PC-9 (cell line): ENCODE measurements at regions not wholly inside any gene's neighbourhood (a gene's known extent, or its start where the extent isn't known, plus 50 kb on each side); places are given as distances from the start of the nearest gene placed in this dataset.

Source experiments
- BruUV-seq: library from RNA; stranded (reverse); fragments of 400-500 nt; replicated peaks from 2 replicates; lab custom pipeline; 2021; lab: Mats Ljungman, UMichigan
- CTCF ChIA-PET: fragments of 300-600 bp; sonication (Branson Sonifier 250); formaldehyde crosslinking; loops from one replicate; lab custom pipeline; 2022; ENCODE audit warnings: antibody characterized with exemption; lab: Charles Lee
- POLR2A ChIA-PET: fragments of 300-600 bp; sonication (Branson Sonifier 250); formaldehyde crosslinking; loops from one replicate; lab custom pipeline; 2022; ENCODE audit warnings: antibody characterized with exemption; ENCODE audit not compliant: unreplicated experiment; lab: Charles Lee
- DNase-seq, 2 experiments: peaks; one replicate each; pipeline versions ENCODE4 v3.0.0 to v3.0.0-alpha.2; 2015 to 2022; ENCODE audit warnings: mixed read lengths in 1 of 2
- H2AFZ ChIP-seq: fragments of 200-600 bp; sonication (generic); 2 replicates; pipeline ENCODE4 v1.8.1; 2017; ENCODE audit warnings: antibody characterized with exemption
- H3F3A ChIP-seq: fragments of 200-600 bp; sonication (generic); 2 replicates; pipeline ENCODE4 v1.8.1; 2017; ENCODE audit warnings: antibody characterized with exemption, mild to moderate bottlenecking, low read depth; ENCODE audit not compliant: insufficient read depth
- H3K27ac ChIP-seq: fragments of 200-600 bp; sonication (generic); 2 replicates; pipeline ENCODE4 v1.6.1; 2016; ENCODE audit warnings: mixed run types
- H3K27me3 ChIP-seq: fragments of 200-600 bp; sonication (generic); 2 replicates; pipeline ENCODE4 v1.6.1; 2016; ENCODE audit warnings: low read depth, mixed run types; ENCODE audit not compliant: insufficient read depth
- H3K36me3 ChIP-seq: fragments of 200-600 bp; sonication (generic); 2 replicates; pipeline ENCODE4 v1.6.1; 2016; ENCODE audit warnings: low read depth, mixed run types
- H3K4me1 ChIP-seq: fragments of 200-600 bp; sonication (generic); replicated peaks from 2 replicates; pipeline ENCODE4 v1.6.1; 2016; ENCODE audit warnings: mixed run types; ENCODE audit not compliant: insufficient read depth
- H3K4me2 ChIP-seq: fragments of 200-600 bp; sonication (generic); 2 replicates; pipeline ENCODE4 v1.6.1; 2017; ENCODE audit warnings: mixed run types
- H3K4me3 ChIP-seq: fragments of 200-600 bp; sonication (generic); 2 replicates; pipeline ENCODE4 v1.6.1; 2016; ENCODE audit warnings: mixed run types
- H3K79me2 ChIP-seq: fragments of 200-600 bp; sonication (generic); 2 replicates; pipeline ENCODE4 v1.6.1; 2017; ENCODE audit warnings: low read depth, mixed run types
- H3K9me2 ChIP-seq: fragments of 200-600 bp; sonication (generic); 2 replicates; pipeline ENCODE4 v1.8.1; 2017; ENCODE audit warnings: mild to moderate bottlenecking; ENCODE audit not compliant: insufficient read depth
- H3K9me3 ChIP-seq: fragments of 200-600 bp; sonication (generic); 2 replicates; pipeline ENCODE4 v1.8.1; 2016; ENCODE audit warnings: low read depth; ENCODE audit not compliant: insufficient read depth
- H4K20me1 ChIP-seq: fragments of 200-600 bp; sonication (generic); 2 replicates; pipeline ENCODE4 v1.8.1; 2017; ENCODE audit not compliant: insufficient read depth
- EZH2 ChIP-seq: fragments of 200-600 bp; sonication (generic); IDR thresholded peaks from 2 replicates; pipeline ENCODE4 v1.8.0; 2017; ENCODE audit warnings: antibody characterized with exemption, low read depth
- intact Hi-C: fragments of 100-400 bp; cut with micrococcal nuclease; formaldehyde crosslinking; loops from one replicate; pipeline ENCODE4 v1.10.0; 2022; ENCODE audit not compliant: unreplicated experiment
- TF ChIP-seq, protein P1 (sequence below): fragments of 200-600 bp; sonication (generic); conservative IDR thresholded peaks from 2 replicates; pipeline ENCODE4 v1.6.1; 2017; ENCODE audit warnings: mixed run types, antibody characterized with exemption, mild to moderate bottlenecking, moderate library complexity

DNA sequence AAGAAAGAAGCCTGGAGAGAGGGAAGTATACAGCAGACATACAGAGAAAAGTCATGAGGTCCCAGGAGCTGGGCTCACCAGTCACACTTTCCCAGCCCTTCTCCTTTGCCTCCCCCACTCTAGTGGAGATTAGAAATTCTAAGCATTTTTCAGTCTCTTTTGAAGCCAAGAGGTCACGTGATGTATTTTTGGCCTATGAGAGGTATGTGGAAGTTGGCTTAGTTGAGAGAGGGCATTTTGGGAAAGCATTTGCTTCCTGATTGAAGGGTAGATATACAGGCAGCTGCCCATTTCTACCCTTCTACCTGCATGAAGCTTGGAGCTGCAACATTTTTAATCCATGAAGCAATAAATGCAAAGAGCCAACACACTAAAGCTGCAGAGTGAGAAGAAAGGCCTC lies 106.0 kb upstream of the TNFAIP3 start:
- no peak overlapping the region for H3K4me2 ChIP-seq
- H3K9me2 ChIP-seq: no peaks in the 10 kb centered on the region
- no peaks in the 10 kb centered on the region for H4K20me1 ChIP-seq
- no peak overlapping the region for H3K27ac ChIP-seq
- DNase-seq: no peak
- BruUV-seq: no TSS peak
- intact Hi-C loops: loop anchor here (5.0 kb wide), 1 partner anchor 51 kb away; no protein-coding TSS in a partner anchor
- no peak overlapping the region for H2AFZ ChIP-seq
- peaks cover 3% of the 10 kb centered on the region; the same call in 1 of the 2 replicates for H3K9me3 ChIP-seq
- H3K36me3 ChIP-seq: no peaks in the 10 kb centered on the region
- ChIA-PET POLR2A (interaction anchor here (0.6 kb wide), 1 partner anchor 1471 kb away, joined by 4 read pairs; the partner anchor contains the start of gene BCLAF1), CTCF (no interaction called here)
- H3F3A ChIP-seq: peaks cover 30% of the 10 kb centered on the region
- H3K4me1 ChIP-seq: peaks cover 41% of the 10 kb centered on the region
- H3K4me3 ChIP-seq: no peak overlapping the region
- H3K27me3 ChIP-seq: no peaks in the 10 kb centered on the region
- no peaks in the 10 kb centered on the region for H3K79me2 ChIP-seq
- no peak for TF ChIP-seq EZH2
- TF ChIP-seq, protein P1, sequence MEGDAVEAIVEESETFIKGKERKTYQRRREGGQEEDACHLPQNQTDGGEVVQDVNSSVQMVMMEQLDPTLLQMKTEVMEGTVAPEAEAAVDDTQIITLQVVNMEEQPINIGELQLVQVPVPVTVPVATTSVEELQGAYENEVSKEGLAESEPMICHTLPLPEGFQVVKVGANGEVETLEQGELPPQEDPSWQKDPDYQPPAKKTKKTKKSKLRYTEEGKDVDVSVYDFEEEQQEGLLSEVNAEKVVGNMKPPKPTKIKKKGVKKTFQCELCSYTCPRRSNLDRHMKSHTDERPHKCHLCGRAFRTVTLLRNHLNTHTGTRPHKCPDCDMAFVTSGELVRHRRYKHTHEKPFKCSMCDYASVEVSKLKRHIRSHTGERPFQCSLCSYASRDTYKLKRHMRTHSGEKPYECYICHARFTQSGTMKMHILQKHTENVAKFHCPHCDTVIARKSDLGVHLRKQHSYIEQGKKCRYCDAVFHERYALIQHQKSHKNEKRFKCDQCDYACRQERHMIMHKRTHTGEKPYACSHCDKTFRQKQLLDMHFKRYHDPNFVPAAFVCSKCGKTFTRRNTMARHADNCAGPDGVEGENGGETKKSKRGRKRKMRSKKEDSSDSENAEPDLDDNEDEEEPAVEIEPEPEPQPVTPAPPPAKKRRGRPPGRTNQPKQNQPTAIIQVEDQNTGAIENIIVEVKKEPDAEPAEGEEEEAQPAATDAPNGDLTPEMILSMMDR: no peak

DNA sequence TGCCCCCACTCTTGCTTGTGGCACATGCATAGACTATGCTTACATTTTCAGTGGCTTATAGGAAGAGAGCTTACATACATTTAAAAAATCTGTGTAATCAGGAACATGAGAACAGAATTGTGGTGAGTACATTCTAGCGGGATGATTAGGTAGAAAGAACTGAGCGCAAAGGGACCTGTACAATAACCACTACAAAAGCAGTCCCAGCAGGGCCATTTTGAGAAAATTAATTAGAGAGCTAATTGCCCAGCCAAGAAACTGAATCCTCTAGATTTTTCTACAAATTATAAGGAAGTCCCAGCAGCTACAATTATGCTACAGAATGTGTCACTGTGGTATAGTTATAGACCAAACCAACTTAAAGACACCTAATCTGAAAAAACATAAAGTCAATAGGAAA lies 105.6 kb upstream of the TNFAIP3 start:
- no peak overlapping the region for H3K27ac ChIP-seq
- no peak overlapping the region for H2AFZ ChIP-seq
- H3K79me2 ChIP-seq: no peaks in the 10 kb centered on the region
- CTCF ChIA-PET: no interaction called here
- intact Hi-C loops: loop anchor here (5.0 kb wide), 1 partner anchor 51 kb away; no protein-coding TSS in a partner anchor
- peaks cover 3% of the 10 kb centered on the region; the same call in 1 of the 2 replicates for H3K9me3 ChIP-seq
- H3F3A ChIP-seq: peaks cover 30% of the 10 kb centered on the region
- no peaks in the 10 kb centered on the region for H3K27me3 ChIP-seq
- H3K4me3 ChIP-seq: no peak overlapping the region
- no peaks in the 10 kb centered on the region for H3K36me3 ChIP-seq
- no peaks in the 10 kb centered on the region for H3K9me2 ChIP-seq
- BruUV-seq: no TSS peak
- H4K20me1 ChIP-seq: no peaks in the 10 kb centered on the region
- TF ChIP-seq, protein P1: no peak
- peaks cover 44% of the 10 kb centered on the region for H3K4me1 ChIP-seq
- no peak overlapping the region for H3K4me2 ChIP-seq
- no peak for DNase-seq
- POLR2A ChIA-PET: interaction anchor here (0.6 kb wide), 1 partner anchor 1472 kb away, joined by 4 read pairs; the partner anchor contains the start of gene BCLAF1

DNA sequence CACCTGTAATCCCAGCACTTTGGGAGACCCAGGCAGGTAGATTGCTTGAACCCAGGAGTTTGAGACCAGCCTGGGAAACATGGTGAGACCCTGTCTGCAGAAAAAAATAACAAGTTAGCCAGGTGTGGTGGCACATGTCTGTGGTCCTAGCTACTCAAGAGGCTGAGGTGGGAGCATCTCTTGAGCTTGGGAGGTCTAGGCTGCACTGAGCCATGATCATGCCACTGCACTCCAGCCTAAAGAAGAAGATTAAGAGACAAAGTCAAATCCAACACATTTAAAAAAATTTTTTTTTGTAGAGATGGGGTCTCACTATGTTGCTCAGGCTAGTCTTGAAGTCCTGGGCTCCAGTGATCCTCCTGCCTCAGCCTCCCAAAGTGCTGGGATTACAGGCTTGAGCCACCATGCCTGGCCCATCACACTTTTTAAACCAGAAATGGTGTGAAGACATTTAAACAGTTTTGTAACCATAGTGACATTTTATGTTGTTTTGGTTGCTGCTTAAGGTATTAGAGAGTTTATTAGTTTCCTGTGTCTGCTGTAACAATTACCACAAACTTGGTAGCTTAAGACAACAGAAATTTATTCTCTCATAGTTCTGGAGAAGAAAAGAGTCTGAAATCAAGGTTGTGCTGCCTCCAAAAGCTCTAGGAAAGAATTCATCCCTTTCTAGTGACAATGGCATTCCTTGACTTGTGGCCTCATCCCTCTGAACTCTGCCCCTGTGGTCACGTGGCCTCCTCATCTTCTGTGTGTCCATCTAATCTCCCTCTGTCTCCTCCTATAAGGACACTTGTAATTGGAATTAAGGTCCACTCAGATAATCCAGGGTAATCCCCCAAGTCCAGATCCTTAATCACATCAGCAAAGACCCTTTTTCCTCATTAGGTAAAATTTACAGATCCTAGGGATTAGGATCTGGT lies 104.6 kb upstream of the TNFAIP3 start:
- Histone ChIP-seq H3K27me3 (no peaks in the 10 kb centered on the region), H3F3A (peaks cover 30% of the 10 kb centered on the region), H4K20me1 (no peaks in the 10 kb centered on the region), H3K4me1 (peaks cover 46% of the 10 kb centered on the region), H3K79me2 (no peaks in the 10 kb centered on the region), H3K9me3 (peaks cover 3% of the 10 kb centered on the region), H3K4me3 (no peak overlapping the region), H2AFZ (no peak overlapping the region), H3K9me2 (no peaks in the 10 kb centered on the region), H3K36me3 (no peaks in the 10 kb centered on the region), H3K4me2 (no peak overlapping the region), H3K27ac (peak overlapping the region; percentile 92; the same call in 1 of the 2 replicates)
- CTCF ChIA-PET: interaction anchor here (0.6 kb wide), 1 partner anchor 104 kb away, joined by 3 read pairs; no protein-coding TSS in a partner anchor
- no peak for DNase-seq
- TF ChIP-seq, protein P1: no peak
- no peak for TF ChIP-seq EZH2
- BruUV-seq: no TSS peak
- intact Hi-C loops: loop anchor here (5.0 kb wide), 1 partner anchor 50 kb away; no protein-coding TSS in a partner anchor
- POLR2A ChIA-PET: no interaction called here
